IMR-90 (cell line): ENCODE measurements at regions not wholly inside any gene's neighbourhood (a gene's known extent, or its start where the extent isn't known, plus 50 kb on each side); places are given as distances from the start of the nearest gene placed in this dataset.

Experiments
- CTCF ChIP-seq: conservative IDR thresholded peaks from 2 replicates; pipeline ENCODE4 v1.5.1; 2012; ENCODE audit warnings: mild to moderate bottlenecking, low read depth, low read length, improper control_type of control experiment

- no peak for TF ChIP-seq CTCF
Measured at GRCh38 chrX:6738518-6739470, 203.9 kb upstream of the VCX3A start (continued).
